HL-60 (cell line): ENCODE measurements at regions not wholly inside any gene's neighbourhood (a gene's known extent, or its start where the extent isn't known, plus 50 kb on each side); places are given as distances from the start of the nearest gene placed in this dataset.

ENCODE experiments used
- GABPA ChIP-seq: IDR thresholded peaks from 2 replicates; pipeline ENCODE4 v1.6.1; 2012; ENCODE audit warnings: low read depth
- POLR2AphosphoS5 ChIP-seq: IDR thresholded peaks from 2 replicates; pipeline ENCODE4 v1.6.1; 2012; ENCODE audit warnings: low read depth
- TF ChIP-seq, protein P1 (sequence below): IDR thresholded peaks from one replicate; pipeline ENCODE4 v1.5.1; 2011; ENCODE audit warnings: low read length, control low read depth, inconsistent platforms; ENCODE audit not compliant: insufficient read depth

DNA sequence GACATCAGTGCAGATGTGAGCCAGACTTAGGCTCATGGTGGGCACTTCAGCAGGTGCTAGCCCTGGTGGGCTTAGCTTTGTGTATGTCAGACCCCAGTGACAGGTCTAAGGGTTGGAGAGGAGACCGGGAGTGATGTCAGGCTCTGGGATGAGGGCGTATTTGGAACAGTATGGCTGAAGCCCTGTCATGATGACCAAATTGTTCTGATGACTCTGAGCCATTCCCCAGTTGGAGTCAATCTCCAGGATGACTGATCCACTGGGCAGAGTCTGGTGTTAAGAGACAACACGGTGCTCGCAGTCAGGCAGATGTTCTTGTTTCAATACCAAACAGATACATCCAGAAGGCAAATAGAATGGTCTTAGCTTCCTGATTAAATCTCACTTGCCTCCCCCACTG is 241.5 kb downstream of the SOX11 start:
- TF ChIP-seq, protein P1, sequence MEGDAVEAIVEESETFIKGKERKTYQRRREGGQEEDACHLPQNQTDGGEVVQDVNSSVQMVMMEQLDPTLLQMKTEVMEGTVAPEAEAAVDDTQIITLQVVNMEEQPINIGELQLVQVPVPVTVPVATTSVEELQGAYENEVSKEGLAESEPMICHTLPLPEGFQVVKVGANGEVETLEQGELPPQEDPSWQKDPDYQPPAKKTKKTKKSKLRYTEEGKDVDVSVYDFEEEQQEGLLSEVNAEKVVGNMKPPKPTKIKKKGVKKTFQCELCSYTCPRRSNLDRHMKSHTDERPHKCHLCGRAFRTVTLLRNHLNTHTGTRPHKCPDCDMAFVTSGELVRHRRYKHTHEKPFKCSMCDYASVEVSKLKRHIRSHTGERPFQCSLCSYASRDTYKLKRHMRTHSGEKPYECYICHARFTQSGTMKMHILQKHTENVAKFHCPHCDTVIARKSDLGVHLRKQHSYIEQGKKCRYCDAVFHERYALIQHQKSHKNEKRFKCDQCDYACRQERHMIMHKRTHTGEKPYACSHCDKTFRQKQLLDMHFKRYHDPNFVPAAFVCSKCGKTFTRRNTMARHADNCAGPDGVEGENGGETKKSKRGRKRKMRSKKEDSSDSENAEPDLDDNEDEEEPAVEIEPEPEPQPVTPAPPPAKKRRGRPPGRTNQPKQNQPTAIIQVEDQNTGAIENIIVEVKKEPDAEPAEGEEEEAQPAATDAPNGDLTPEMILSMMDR: no peak
- TF ChIP-seq GABPA (no peak), POLR2AphosphoS5 (no peak)
